Raji (cell line): ENCODE measurements at regions not wholly inside any gene's neighbourhood (a gene's known extent, or its start where the extent isn't known, plus 50 kb on each side); places are given as distances from the start of the nearest gene placed in this dataset.

Experiments
- POLR2A ChIP-seq: IDR thresholded peaks from 2 replicates; pipeline ENCODE4 v1.6.1; 2011; ENCODE audit warnings: low read depth, low read length, control low read depth; ENCODE audit not compliant: insufficient read depth

DNA sequence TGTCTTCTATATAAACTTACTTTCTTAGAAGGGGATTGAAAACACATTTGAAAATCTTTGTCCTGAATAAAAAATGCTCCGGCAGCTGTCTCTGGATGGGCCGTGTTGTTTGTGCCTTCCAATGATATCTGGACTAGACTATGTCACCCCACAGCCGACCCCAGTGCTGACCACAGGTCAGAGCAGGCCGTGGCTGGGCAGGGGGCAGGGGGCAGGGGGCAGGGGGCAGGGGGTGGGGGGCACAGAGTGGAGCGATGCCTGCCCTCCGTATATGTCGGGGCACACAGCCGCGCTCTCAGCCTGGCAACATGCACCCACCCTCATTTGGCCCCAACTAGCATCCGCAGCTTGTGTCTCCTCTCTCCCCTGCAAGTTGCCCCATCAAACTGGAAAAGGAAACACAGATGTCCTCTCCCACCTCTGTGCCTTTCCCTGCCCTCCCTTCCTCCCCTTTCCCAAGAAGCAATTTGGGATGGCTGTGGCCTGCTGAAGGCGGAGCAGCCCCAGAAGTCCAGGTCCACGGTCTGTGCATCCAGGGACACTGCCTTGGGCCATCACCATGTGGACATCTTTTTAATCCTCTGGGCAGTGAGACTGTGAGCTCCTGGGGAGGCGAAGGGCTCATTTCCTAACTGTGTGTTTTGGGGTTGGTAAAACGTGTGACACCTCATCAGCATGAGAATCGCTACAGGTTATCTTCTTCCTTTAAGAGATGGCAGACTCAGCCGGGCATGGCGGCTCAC, 295.7 kb upstream of the RTL1 start:
- no peak for TF ChIP-seq POLR2A

DNA sequence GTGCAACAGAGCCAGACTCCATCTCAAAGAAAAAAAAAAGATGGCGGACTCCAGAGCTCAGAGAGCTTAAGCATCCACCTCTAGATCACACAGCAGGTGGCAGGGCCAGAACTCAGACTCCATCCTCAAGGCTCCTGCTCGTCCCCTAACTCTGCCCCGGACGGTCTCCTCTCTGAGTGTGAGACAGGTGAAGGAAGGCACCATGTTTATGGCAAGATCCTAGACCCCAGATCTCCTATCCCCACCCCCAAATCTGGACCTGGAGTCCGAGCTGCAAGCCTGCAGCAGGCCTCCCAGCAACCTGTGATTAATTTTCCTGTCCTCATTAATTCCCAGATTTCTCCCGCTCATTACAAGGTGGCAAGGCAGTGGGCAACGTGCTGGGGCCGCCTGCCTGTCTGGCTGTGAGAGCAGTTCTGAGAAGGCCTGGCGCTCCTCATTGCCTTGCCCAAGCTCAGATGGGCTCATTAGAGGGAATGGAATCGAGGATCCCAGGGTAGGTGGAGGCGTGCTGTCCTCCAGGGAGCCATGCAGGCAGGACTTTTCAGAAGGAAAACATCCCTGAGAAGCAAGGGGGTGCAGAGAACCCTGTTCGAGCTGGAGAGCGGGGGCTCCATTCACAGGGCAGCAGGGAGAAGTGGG, 296.6 kb upstream of the RTL1 start:
- no peak for TF ChIP-seq POLR2A

DNA sequence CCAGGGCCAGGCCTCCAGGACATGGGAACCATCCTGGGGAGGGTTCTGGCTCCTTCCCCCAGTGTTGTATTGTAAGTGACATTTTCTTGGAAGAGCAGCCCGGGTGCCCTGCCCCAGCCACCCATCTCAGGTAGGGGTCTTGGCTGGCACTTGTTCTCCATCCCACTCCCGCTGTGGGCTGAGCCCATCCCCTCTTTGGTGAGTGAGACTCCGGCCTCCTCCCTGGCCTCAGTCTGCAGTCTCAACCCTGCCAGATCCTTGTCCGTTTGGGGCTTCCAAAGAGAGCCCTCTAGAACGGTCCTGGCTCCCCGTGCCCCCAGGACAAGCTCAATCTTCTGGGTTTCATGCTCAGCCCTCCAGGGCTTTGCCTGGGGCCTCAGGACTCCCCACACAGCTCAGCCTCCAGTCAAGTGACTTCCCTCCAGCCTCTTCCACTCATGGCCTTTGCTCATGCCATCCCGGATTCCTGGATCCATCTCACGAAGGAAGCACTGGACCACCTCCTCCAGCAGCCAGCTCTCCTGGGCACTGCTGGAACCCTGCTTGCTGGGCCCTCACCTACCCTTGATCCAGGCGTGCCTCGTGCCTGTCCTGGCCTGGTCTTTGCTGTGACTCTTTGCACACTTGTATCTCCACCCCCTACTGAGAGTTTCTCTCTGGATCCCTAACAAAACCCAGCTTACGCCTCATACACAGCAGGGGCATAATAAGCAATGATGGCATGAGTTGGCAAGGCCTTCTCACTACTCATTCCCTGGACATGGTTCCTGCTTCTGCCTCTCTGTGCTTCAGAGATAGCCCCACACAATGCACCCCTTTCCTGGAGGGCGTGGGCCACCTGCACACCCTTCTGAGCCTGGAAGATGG, 297.4 kb upstream of the RTL1 start:
- TF ChIP-seq POLR2A, result no peak

DNA sequence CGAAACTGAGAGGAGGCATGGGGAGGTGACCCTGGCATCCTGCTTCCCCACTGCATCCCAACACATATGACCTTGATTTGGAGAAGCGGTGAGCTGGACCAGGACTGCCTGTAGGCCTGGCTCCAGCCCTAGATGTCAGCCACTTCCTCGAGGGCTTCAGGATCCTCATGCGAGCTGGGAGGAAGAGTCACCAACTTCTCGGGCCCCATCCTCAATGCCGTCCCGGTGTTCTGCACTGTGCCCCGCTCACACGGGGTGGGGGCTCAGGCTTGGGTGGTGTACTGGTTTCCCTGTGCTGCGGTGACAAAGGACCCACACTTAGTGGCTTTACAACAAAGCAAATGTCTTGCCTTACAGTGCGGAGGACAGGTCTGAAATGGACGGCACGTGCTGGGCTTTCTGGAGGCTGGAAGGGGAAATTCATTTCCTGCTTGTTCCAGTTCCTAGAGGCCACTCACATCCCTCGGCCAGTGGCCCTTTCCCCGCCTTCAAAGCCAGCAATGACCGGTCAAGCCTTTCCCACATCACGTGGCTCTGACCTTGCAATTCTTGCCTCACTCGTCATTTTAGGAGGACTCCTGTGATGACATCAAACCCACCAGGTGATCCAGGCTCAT, 298.1 kb upstream of the RTL1 start:
- TF ChIP-seq POLR2A, result no peak

DNA sequence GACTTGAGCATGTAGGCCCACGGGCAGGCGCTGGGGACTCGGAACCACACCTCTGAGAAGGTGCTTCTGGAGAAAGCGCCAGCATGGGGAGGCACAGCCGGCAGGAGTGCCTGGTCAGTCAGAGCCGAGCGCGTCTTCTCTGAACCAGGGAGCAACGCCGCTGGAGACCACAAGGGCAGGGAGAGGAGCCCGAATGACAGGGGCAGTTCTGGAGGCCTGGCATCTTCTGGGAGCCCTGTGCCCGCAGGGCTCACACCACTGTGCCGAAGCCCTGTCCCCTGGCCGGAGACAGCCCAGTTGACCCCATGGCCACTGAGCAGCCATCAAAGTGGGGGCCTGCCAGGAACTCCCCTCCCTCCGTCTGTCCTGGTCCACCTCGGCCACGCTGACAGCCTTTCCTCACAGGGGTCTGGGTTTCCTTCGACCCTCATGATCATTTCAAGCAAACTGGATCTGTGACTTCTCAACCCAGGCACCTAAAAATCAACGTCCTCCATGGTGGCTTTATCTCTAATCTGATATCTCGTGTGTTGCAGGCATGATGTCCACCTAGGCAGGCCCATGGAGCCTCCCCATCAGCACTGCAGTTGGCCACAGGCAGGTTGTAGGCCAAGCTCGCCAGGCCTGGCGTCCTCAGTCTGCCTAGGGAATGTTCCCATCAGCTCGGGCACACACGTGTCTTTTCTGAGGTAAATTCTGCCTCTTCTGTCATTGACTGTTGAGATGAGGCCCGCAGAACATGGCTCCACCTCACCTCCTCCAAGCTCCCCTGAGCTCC, 299.3 kb upstream of the RTL1 start:
- TF ChIP-seq POLR2A, result no peak

- TF ChIP-seq POLR2A, result no peak
Observed at GRCh38 chr14:101206556-101206955, 303.0 kb upstream of the RTL1 start.

GRCh38 chr14:101207041-101207440, 303.5 kb upstream of the RTL1 start:
- no peak for TF ChIP-seq POLR2A

DNA sequence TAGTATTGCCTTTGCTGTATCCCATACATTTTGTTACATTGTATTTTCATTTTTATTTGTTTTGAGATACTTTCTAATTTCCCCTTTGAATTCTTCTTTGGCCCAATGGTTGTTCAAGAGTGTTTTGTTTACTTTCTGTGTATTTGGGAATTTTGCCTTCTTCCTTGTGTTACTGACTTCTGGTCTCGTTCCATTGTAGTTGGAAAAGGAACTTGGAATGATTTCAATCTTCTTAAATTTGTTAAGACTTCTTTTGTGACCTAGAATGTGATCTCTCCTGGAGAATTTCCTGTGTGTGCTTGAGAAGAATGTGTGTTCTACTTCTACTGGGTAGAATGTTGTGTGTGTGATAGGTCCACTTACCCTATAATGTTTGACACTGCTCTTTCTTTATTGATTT, 304.4 kb upstream of the RTL1 start:
- no peak for TF ChIP-seq POLR2A

- no peak for TF ChIP-seq POLR2A
Observed at GRCh38 chr14:101209594-101209993, 306.1 kb upstream of the RTL1 start.

GRCh38 chr14:101215266-101215665, 311.7 kb upstream of the RTL1 start:
- TF ChIP-seq POLR2A, result no peak

GRCh38 chr14:101215927-101216326, 312.4 kb upstream of the RTL1 start:
- no peak for TF ChIP-seq POLR2A

DNA sequence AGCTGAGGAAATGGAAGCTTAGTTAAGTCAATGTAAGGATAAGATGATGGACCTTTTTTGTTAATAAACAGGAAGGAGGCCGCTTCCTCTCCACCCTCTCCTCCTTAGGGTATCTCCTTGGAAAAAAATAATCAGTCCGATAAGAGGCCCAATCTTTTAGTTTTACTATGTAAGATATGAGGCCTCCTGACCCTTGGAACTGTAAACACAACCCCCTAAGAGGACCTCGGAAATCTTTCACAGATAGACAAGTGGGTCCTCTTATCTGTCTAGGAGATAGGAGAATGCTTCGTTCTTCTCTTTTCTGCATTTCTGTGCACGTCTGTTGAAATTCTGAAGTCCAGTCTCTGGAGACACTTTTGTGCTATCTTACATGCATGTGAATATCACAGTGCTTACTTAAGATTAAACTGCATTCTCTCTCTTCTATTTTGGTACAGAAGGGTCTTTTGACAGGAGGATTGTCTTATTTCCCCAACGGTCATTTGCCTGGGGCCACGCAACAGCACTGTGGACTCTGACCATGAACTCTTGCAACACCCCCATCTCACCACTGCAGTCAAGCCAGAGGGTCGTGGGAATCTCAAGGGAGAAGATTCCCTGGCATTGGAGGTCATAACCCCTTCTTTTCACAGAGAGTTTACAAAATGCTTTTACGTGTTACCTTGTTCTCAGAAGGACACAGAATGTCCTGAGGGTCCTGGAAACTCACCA, 313.0 kb upstream of the RTL1 start:
- TF ChIP-seq POLR2A, result no peak

DNA sequence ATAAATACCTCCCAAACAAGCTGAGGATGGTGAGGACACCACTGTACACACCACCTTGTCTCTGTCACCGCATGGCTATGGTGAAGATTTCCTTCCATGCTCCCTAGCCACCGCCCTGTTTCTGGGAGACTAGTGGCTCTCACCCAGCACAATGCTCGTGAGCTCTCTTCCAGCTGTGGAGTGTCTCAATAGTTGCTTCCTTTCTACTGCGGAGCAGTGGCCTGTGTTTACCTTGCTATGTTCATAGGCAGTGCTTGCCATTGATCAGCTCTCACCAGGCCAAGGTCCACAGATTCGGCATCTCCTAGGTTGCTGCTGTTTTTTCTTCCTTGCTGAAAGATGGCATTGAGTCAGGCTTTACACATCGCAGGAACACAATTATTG, 313.6 kb upstream of the RTL1 start:
- TF ChIP-seq POLR2A, result no peak
